GM12864 (cell line): ENCODE measurements at regions not wholly inside any gene's neighbourhood (a gene's known extent, or its start where the extent isn't known, plus 50 kb on each side); places are given as distances from the start of the nearest gene placed in this dataset.

Source experiments
- DNase-seq: peaks from one replicate; pipeline ENCODE4 v3.0.0-alpha.2; 2011; ENCODE audit warnings: low read depth
- H3K4me3 ChIP-seq: 2 replicates; pipeline ENCODE4 v1.5.1; 2011; ENCODE audit warnings: mild to moderate bottlenecking, low read depth, low read length, control low read depth
- TF ChIP-seq, protein P1 (sequence below): IDR thresholded peaks from 2 replicates; pipeline ENCODE4 v1.5.1; 2011; ENCODE audit warnings: low read depth, mild to moderate bottlenecking, moderate library complexity, low read length, control low read depth, inconsistent platforms; ENCODE audit errors: missing control alignments

- DNase-seq, result no peak
These were observed 242.0 kb downstream of the SHQ1 start for GRCh38 chr3:72606005-72606800.

DNA sequence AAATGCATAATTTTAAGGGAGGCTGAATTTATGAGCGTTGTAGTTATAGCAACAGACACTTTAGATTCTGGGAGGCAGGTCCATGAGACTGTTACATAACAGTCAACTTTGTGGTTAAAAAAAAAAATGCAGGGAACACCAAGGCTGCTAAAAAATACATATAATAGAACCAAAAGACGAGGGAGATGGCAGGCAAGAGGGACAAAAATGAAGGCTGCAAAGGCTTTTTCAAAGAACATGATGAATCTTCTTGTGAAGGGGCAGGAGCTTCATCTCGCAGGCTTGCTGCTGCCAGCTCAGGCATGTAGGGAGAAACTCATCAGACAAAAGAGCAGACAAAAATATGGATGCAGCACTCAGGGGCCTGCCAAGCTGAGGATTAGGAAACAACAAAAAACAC is 243.9 kb downstream of the SHQ1 start:
- TF ChIP-seq, protein P1, sequence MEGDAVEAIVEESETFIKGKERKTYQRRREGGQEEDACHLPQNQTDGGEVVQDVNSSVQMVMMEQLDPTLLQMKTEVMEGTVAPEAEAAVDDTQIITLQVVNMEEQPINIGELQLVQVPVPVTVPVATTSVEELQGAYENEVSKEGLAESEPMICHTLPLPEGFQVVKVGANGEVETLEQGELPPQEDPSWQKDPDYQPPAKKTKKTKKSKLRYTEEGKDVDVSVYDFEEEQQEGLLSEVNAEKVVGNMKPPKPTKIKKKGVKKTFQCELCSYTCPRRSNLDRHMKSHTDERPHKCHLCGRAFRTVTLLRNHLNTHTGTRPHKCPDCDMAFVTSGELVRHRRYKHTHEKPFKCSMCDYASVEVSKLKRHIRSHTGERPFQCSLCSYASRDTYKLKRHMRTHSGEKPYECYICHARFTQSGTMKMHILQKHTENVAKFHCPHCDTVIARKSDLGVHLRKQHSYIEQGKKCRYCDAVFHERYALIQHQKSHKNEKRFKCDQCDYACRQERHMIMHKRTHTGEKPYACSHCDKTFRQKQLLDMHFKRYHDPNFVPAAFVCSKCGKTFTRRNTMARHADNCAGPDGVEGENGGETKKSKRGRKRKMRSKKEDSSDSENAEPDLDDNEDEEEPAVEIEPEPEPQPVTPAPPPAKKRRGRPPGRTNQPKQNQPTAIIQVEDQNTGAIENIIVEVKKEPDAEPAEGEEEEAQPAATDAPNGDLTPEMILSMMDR, result no peak
- DNase-seq, result no peak
- H3K4me3 ChIP-seq, result no peak overlapping the region

More at GRCh38 chr3:72606005-72606800, 242.0 kb downstream of the SHQ1 start:
- TF ChIP-seq, protein P1, result no peak
- H3K4me3 ChIP-seq, result no peak overlapping the region

GRCh38 chr3:72601983-72602750 is 246.1 kb downstream of the SHQ1 start:
- H3K4me3 ChIP-seq, result no peak overlapping the region
- no peak for DNase-seq
- TF ChIP-seq, protein P1, result no peak

GRCh38 chr3:72601060-72601459 is 247.2 kb downstream of the SHQ1 start:
- TF ChIP-seq, protein P1, result no peak
- DNase-seq, result no peak
- no peak overlapping the region for H3K4me3 ChIP-seq

DNA sequence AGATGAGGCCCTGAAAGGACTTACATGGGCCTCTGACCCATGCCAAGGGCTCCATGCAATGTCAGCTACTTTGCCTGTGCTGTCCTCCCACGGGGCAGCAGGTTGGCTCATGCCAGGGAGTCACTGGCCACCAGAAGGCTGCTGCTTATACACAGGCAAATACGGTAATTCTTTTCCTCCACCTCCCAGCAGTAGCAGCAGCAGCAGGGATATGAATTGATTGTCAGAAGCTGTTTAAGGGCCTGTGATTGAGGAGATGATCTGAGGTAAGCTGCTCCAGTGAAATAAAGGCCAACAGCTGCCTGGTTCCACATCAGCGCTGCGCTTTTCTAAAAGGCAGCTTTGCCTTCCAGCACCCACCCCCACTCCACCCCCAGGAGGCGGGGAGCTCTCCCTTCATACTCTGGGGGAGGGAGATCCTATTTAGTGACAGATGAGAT is 250.5 kb downstream of the SHQ1 start:
- no peak overlapping the region for H3K4me3 ChIP-seq
- DNase-seq, result no peak
- TF ChIP-seq, protein P1, result no peak

DNA sequence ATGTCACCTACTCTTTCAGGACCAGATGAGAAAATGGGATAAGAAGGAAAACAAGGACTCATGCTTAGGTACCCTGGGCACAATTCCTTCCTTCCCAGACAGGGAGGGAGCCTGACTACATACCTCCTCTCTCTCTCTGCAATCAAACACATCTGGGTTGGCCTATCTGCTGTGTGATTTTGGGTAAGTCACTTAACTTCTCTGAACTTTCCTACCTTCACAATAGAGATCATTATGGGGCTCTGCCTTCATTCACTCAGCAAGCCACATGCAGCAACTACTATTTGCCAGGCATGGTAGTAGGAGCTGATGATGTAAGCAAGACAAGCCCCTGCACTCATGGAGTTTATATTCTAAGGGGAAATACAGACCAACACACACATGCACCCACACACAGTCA is 251.2 kb downstream of the SHQ1 start:
- DNase-seq, result no peak
- no peak overlapping the region for H3K4me3 ChIP-seq
- TF ChIP-seq, protein P1, result no peak
